ENCODE measurements at regions not wholly inside any gene's neighbourhood (a gene's known extent, or its start where the extent isn't known, plus 50 kb on each side); places are given as distances from the start of the nearest gene placed in this dataset.

- Histone ChIP-seq H3K9me2 (replicated peaks; ENCODE audit: insufficient read depth, low read length) (no peaks in the 10 kb centered on the region), H3K4me2 (ENCODE audit: low read depth, low read length) (no peak overlapping the region), H3K9ac (ENCODE audit: low read length) (no peak overlapping the region), H3K4me3 (ENCODE audit: low read length) (no peak overlapping the region), H3F3A (ENCODE audit: insufficient read depth, low read length) (no peaks in the 10 kb centered on the region), H3K36me3 (replicated peaks; ENCODE audit: insufficient read depth, low read length) (no peaks in the 10 kb centered on the region), H4K20me1 (ENCODE audit: insufficient read depth, low read length) (no peaks in the 10 kb centered on the region), H2AFZ (ENCODE audit: low read length) (no peak overlapping the region), H3K27ac (ENCODE audit: low read length) (no peak overlapping the region), H3K4me1 (ENCODE audit: low read length) (no peaks in the 10 kb centered on the region), H3K9me3 (replicated peaks; ENCODE audit: insufficient read depth, low read length) (no peaks in the 10 kb centered on the region), H3K27me3 (replicated peaks; ENCODE audit: insufficient read depth, low read length) (no peaks in the 10 kb centered on the region), H3K79me2 (ENCODE audit: low read length) (no peaks in the 10 kb centered on the region)
- no peak for TF ChIP-seq CTCF (IDR thresholded peaks at IDR 0.05; ENCODE audit: low read length)
- no peak for TF ChIP-seq EZH2 (optimal IDR thresholded peaks at IDR 0.05; ENCODE audit: low read depth, low read length)
- no peak for TF ChIP-seq EZH2phosphoT487 (IDR thresholded peaks at IDR 0.05; ENCODE audit: low read length)
- DNase-seq: no peak
Observed at GRCh38 chr14:87203346-87203745, 789.6 kb downstream of the GALC start.

- H3K4me2 ChIP-seq (ENCODE audit: low read depth, low read length): no peak overlapping the region
- H4K20me1 ChIP-seq (ENCODE audit: insufficient read depth, low read length): no peaks in the 10 kb centered on the region
- no peak overlapping the region for H2AFZ ChIP-seq (ENCODE audit: low read length)
Observed at GRCh38 chr14:87199381-87199780, 793.6 kb downstream of the GALC start.

GRCh38 chr14:87196436-87196835 lies 796.5 kb downstream of the GALC start:
- H3K9me2 ChIP-seq (replicated peaks; ENCODE audit: insufficient read depth, low read length): no peaks in the 10 kb centered on the region
- TF ChIP-seq EZH2phosphoT487 (IDR thresholded peaks at IDR 0.05; ENCODE audit: low read length): no peak
- H3K4me3 ChIP-seq (ENCODE audit: low read length): no peak overlapping the region
- H3K9me3 ChIP-seq (replicated peaks; ENCODE audit: insufficient read depth, low read length): no peaks in the 10 kb centered on the region
- no peaks in the 10 kb centered on the region for H3K79me2 ChIP-seq (ENCODE audit: low read length)
- no peak overlapping the region for H2AFZ ChIP-seq (ENCODE audit: low read length)
- H4K20me1 ChIP-seq (ENCODE audit: insufficient read depth, low read length): no peaks in the 10 kb centered on the region
- H3K27me3 ChIP-seq (replicated peaks; ENCODE audit: insufficient read depth, low read length): no peaks in the 10 kb centered on the region
- H3K36me3 ChIP-seq (replicated peaks; ENCODE audit: insufficient read depth, low read length): no peaks in the 10 kb centered on the region
- H3K4me2 ChIP-seq (ENCODE audit: low read depth, low read length): no peak overlapping the region
- no peak for DNase-seq
- H3K9ac ChIP-seq (ENCODE audit: low read length): no peak overlapping the region
- H3K27ac ChIP-seq (ENCODE audit: low read length): no peak overlapping the region
- no peaks in the 10 kb centered on the region for H3K4me1 ChIP-seq (ENCODE audit: low read length)
- no peaks in the 10 kb centered on the region for H3F3A ChIP-seq (ENCODE audit: insufficient read depth, low read length)

More at GRCh38 chr14:87199381-87199780, 793.6 kb downstream of the GALC start:
- no peak overlapping the region for H3K9ac ChIP-seq (ENCODE audit: low read length)
- no peaks in the 10 kb centered on the region for H3F3A ChIP-seq (ENCODE audit: insufficient read depth, low read length)
- no peak for TF ChIP-seq EZH2 (optimal IDR thresholded peaks at IDR 0.05; ENCODE audit: low read depth, low read length)
- no peak for TF ChIP-seq EZH2phosphoT487 (IDR thresholded peaks at IDR 0.05; ENCODE audit: low read length)
- TF ChIP-seq CTCF (IDR thresholded peaks at IDR 0.05; ENCODE audit: low read length): no peak
- no peak for DNase-seq
- no peaks in the 10 kb centered on the region for H3K79me2 ChIP-seq (ENCODE audit: low read length)
- no peaks in the 10 kb centered on the region for H3K9me3 ChIP-seq (replicated peaks; ENCODE audit: insufficient read depth, low read length)
- H3K4me1 ChIP-seq (ENCODE audit: low read length): no peaks in the 10 kb centered on the region
- no peaks in the 10 kb centered on the region for H3K36me3 ChIP-seq (replicated peaks; ENCODE audit: insufficient read depth, low read length)
- no peak overlapping the region for H3K27ac ChIP-seq (ENCODE audit: low read length)
- H3K27me3 ChIP-seq (replicated peaks; ENCODE audit: insufficient read depth, low read length): no peaks in the 10 kb centered on the region
- no peaks in the 10 kb centered on the region for H3K9me2 ChIP-seq (replicated peaks; ENCODE audit: insufficient read depth, low read length)
- no peak overlapping the region for H3K4me3 ChIP-seq (ENCODE audit: low read length)

GRCh38 chr14:87187786-87188185 lies 805.2 kb downstream of the GALC start:
- no peaks in the 10 kb centered on the region for H3K79me2 ChIP-seq (ENCODE audit: low read length)
- no peak overlapping the region for H3K4me2 ChIP-seq (ENCODE audit: low read depth, low read length)
- no peaks in the 10 kb centered on the region for H3K9me3 ChIP-seq (replicated peaks; ENCODE audit: insufficient read depth, low read length)
- no peaks in the 10 kb centered on the region for H3K27me3 ChIP-seq (replicated peaks; ENCODE audit: insufficient read depth, low read length)
- H4K20me1 ChIP-seq (ENCODE audit: insufficient read depth, low read length): no peaks in the 10 kb centered on the region
- no peak for DNase-seq
- no peaks in the 10 kb centered on the region for H3K36me3 ChIP-seq (replicated peaks; ENCODE audit: insufficient read depth, low read length)
- no peaks in the 10 kb centered on the region for H3F3A ChIP-seq (ENCODE audit: insufficient read depth, low read length)
- no peak overlapping the region for H2AFZ ChIP-seq (ENCODE audit: low read length)
- no peak overlapping the region for H3K4me3 ChIP-seq (ENCODE audit: low read length)
- no peak for TF ChIP-seq EZH2phosphoT487 (IDR thresholded peaks at IDR 0.05; ENCODE audit: low read length)
- no peak for TF ChIP-seq EZH2 (optimal IDR thresholded peaks at IDR 0.05; ENCODE audit: low read depth, low read length)
- TF ChIP-seq CTCF (IDR thresholded peaks at IDR 0.05; ENCODE audit: low read length): no peak
- H3K4me1 ChIP-seq (ENCODE audit: low read length): no peaks in the 10 kb centered on the region
- H3K9ac ChIP-seq (ENCODE audit: low read length): no peak overlapping the region
- H3K9me2 ChIP-seq (replicated peaks; ENCODE audit: insufficient read depth, low read length): no peaks in the 10 kb centered on the region
- H3K27ac ChIP-seq (ENCODE audit: low read length): no peak overlapping the region
